Spleen (tissue), 11 donors: ENCODE measurements at regions not wholly inside any gene's neighbourhood (a gene's known extent, or its start where the extent isn't known, plus 50 kb on each side); places are given as distances from the start of the nearest gene placed in this dataset.

Experiments
- DNase-seq: peaks from one replicate; pipeline ENCODE4 v3.0.0-alpha.2; 2020
- H3K27ac ChIP-seq, 8 donors: fragments of 200-600 bp; sonication (generic) in 7 of 8; 1 replicate in 4 of 8; 2 replicates in 4 of 8; pipeline versions ENCODE4 v1.5.0 to v1.8.0; 2016 to 2021; ENCODE audit warnings: inconsistent platforms in 4 of 8, mild to moderate bottlenecking in 4 of 8, moderate library complexity in 1 of 8
- H3K27me3 ChIP-seq, 7 donors: fragments of 200-600 bp; sonication (generic) in 6 of 7; replicated peaks in 1 of 7; 1 replicate in 4 of 7; 2 replicates in 3 of 7; pipeline versions ENCODE4 v1.5.0 to v1.8.0; 2016 to 2021; ENCODE audit warnings: inconsistent platforms in 3 of 7, mild to moderate bottlenecking in 1 of 7
- H3K36me3 ChIP-seq, 6 donors: fragments of 200-600 bp; sonication (generic) in 5 of 6; 1 replicate in 4 of 6; 2 replicates in 2 of 6; pipeline versions ENCODE4 v1.5.0 to v1.8.0; 2016 to 2021; ENCODE audit warnings: inconsistent platforms in 2 of 6
- H3K4me1 ChIP-seq, 6 donors: fragments of 200-600 bp; sonication (generic) in 5 of 6; 1 replicate in 3 of 6; 2 replicates in 3 of 6; pipeline versions ENCODE4 v1.5.0 to v1.8.0; 2016 to 2021; ENCODE audit warnings: inconsistent platforms in 3 of 6
- H3K4me3 ChIP-seq, 8 donors: fragments of 200-600 bp; sonication (generic) in 7 of 8; 1 replicate in 4 of 8; 2 replicates in 4 of 8; pipeline versions ENCODE4 v1.5.0 to v1.8.0; 2016 to 2021; ENCODE audit warnings: inconsistent platforms in 4 of 8, mild to moderate bottlenecking in 4 of 8, moderate library complexity in 2 of 8
- H3K9me3 ChIP-seq, 8 donors: fragments of 200-600 bp; sonication (generic) in 7 of 8; 1 replicate in 4 of 8; 2 replicates in 4 of 8; pipeline versions ENCODE4 v1.5.0 to v1.8.0; 2016 to 2021; ENCODE audit warnings: inconsistent platforms in 4 of 8
- CTCF ChIP-seq, 11 experiments: fragments of 200-600 bp in 7 of 11; fragments of 450-650 bp in 4 of 11; sonication (generic) in 4 of 11; IDR thresholded peaks in 8 of 11; conservative IDR thresholded peaks in 3 of 11; 1 replicate in 7 of 11; 2 replicates in 4 of 11; pipeline versions ENCODE4 v1.4.0 to v1.8.0; 2016 to 2021; ENCODE audit warnings: antibody characterized with exemption in 11 of 11, inconsistent platforms in 4 of 11, mild to moderate bottlenecking in 1 of 11
- POLR2A ChIP-seq, 3 donors: fragments of 450-650 bp; IDR thresholded peaks; one replicate each; pipeline ENCODE4 v1.5.1; 2017; ENCODE audit warnings: antibody characterized with exemption in 3 of 3, mild to moderate bottlenecking in 1 of 3
- POLR2AphosphoS5 ChIP-seq, 3 donors: sonication (generic); formaldehyde crosslinking; IDR thresholded peaks; one replicate each; pipeline ENCODE4 v1.5.1; 2017; ENCODE audit warnings: antibody characterized with exemption in 3 of 3
- WGBS, 5 donors: extraction: QIAGEN DNeasy Blood & Tissue Kit in 3 of 5; methylation state at CpG; one replicate each; pipeline versions ENCODE4 v1.1.5 to v1.1.7; 2013 to 2018; 5-methylcytosine and 5-hydroxymethylcytosine counted together
- intact Hi-C: fragments of 100-400 bp; cut with DNase I; formaldehyde crosslinking; loops from one replicate; pipeline ENCODE4 v1.15.0; 2023; ENCODE audit warnings: low total_unique reads
- donor health status: healthy with polysubstance abuse.
- donor health status: DM: no; HTN: no; CAD: no; lungs with moderate emphysema.
- donor health status: DM: no; HTN: no; CAD: no.
- donor health status: Bipolar disorder and iron deficiency.
- donor health status: healthy.
- donor health status: DM: no; HTN: no; CAD: no.
- donor health status: DM: yes; HTN: yes; CAD: no.

GRCh38 chr4:30882995-30883675, 163.0 kb downstream of the PCDH7 start:
- H3K9me3 ChIP-seq: peaks cover 0 to 6% (median 0%) of the 10 kb centered on the region in 8 donors
- 75 to 88% (median 78%) methylated on average over 7 of the region's 7 CpGs for WGBS, 5 donors
- DNase-seq: no peak
- TF ChIP-seq CTCF (IDR thresholded peaks at IDR 0.05 in 8 of 11, conservative IDR thresholded peaks at IDR 0.05 in 3 of 11): no peak
- no peak for TF ChIP-seq POLR2AphosphoS5 (IDR thresholded peaks at IDR 0.05)
- TF ChIP-seq POLR2A (IDR thresholded peaks at IDR 0.05): no peak
- intact Hi-C loops: no loop called here
- H3K27ac ChIP-seq: no peak overlapping the region
- no peaks in the 10 kb centered on the region for H3K4me1 ChIP-seq
- H3K36me3 ChIP-seq: no peaks in the 10 kb centered on the region
- H3K27me3 ChIP-seq: no peaks in the 10 kb centered on the region
- H3K4me3 ChIP-seq: no peak overlapping the region

- H3K9me3 ChIP-seq: peaks cover 0 to 4% (median 0%) of the 10 kb centered on the region in 8 donors
- no peaks in the 10 kb centered on the region for H3K36me3 ChIP-seq
- no peaks in the 10 kb centered on the region for H3K27me3 ChIP-seq
- 77 to 84% (median 79%) methylated on average over 10 of the region's 10 CpGs for WGBS, 5 donors
- DNase-seq: no peak
- no peak overlapping the region for H3K4me3 ChIP-seq
- H3K4me1 ChIP-seq: no peaks in the 10 kb centered on the region
- intact Hi-C loops: no loop called here
- no peak overlapping the region for H3K27ac ChIP-seq
- TF ChIP-seq POLR2AphosphoS5 (IDR thresholded peaks at IDR 0.05) (no peak), POLR2A (IDR thresholded peaks at IDR 0.05) (no peak), CTCF (IDR thresholded peaks at IDR 0.05 in 8 of 11, conservative IDR thresholded peaks at IDR 0.05 in 3 of 11) (no peak)
Measured at GRCh38 chr4:30901461-30902451, 181.6 kb downstream of the PCDH7 start.

- TF ChIP-seq POLR2AphosphoS5 (IDR thresholded peaks at IDR 0.05) (no peak), POLR2A (IDR thresholded peaks at IDR 0.05) (no peak), CTCF (IDR thresholded peaks at IDR 0.05 in 8 of 11, conservative IDR thresholded peaks at IDR 0.05 in 3 of 11) (no peak)
- H3K9me3 ChIP-seq: peaks cover 0 to 3% (median 0%) of the 10 kb centered on the region in 8 donors
- H3K27ac ChIP-seq: no peak overlapping the region
- H3K4me3 ChIP-seq: no peak overlapping the region
- H3K4me1 ChIP-seq: no peaks in the 10 kb centered on the region
- H3K36me3 ChIP-seq: no peaks in the 10 kb centered on the region
- no peaks in the 10 kb centered on the region for H3K27me3 ChIP-seq
- no peak for DNase-seq
- intact Hi-C loops: no loop called here
Measured at GRCh38 chr4:30903502-30904214, 183.5 kb downstream of the PCDH7 start.
